ENCODE measurements at regions not wholly inside any gene's neighbourhood (a gene's known extent, or its start where the extent isn't known, plus 50 kb on each side); places are given as distances from the start of the nearest gene placed in this dataset.

GRCh38 chrX:142068365-142068764, 136.7 kb downstream of the MAGEC2 start:
- H3K27ac ChIP-seq, result no peak overlapping the region
- no peak for TF ChIP-seq CTCF (conservative IDR thresholded peaks at IDR 0.05)

DNA sequence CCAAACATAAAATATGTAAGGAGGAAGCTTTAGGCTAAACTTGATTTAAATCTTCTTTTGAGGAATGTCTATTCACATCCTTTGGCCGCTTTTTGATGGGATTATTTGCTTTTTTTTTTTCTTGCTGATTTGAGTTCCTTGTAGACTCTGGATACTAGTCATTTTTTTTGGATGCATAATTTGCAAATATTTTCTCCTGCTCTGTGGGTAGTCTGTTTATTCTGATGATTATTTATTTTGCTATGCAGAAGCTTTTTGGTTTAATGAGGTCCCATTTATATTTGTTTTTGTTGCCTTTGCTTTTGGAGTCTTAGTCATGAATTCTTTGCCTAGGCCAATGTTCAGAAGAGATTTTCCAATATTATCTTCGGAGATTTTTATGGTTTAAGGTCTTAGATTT, 144.9 kb downstream of the MAGEC2 start:
- H3K27ac ChIP-seq, result no peak overlapping the region
- no peak for TF ChIP-seq CTCF (conservative IDR thresholded peaks at IDR 0.05)

DNA sequence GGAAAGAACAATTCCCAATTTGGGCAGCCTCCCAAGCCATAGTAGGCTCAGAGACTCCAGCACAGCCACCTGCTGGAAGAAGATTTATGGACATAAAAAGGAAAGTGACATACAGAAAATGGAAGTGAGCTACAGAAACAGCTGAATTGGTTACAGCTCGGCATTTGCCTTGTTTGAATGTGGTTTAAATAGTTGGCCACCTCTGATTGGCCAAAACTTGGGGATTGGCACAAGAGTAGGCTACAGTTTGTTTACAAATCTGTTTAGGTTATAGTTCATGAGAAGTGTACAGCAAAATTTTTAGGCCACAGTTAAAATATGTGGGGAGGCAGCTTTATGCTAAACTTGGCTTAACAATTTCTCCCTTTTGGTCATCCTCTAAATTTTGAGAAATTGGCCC, 150.4 kb downstream of the MAGEC1 start:
- H3K27ac ChIP-seq, result no peak overlapping the region
- TF ChIP-seq CTCF (conservative IDR thresholded peaks at IDR 0.05), result no peak

DNA sequence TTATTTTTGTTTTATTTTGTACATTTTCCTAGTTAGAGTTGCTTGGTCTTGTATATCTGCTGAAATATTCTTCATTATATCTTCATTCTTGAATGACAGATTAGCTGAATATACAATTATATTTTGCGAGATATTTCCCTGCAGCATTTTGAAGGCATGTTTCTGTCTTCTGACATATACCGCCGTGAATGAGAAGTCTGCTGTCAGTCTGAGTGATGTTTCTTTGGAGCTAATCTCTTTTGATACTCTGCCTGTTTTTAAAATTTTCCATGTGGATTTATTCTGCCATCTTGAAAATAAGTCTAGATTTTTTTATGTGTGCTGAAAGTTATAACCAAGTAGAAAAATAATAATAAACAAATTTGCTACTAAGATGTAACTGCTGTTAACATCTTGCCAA, 148.5 kb downstream of the MAGEC1 start:
- no peak for TF ChIP-seq CTCF (conservative IDR thresholded peaks at IDR 0.05)
- no peak overlapping the region for H3K27ac ChIP-seq

GRCh38 chrX:142043196-142043595, 139.5 kb downstream of the MAGEC1 start:
- no peak overlapping the region for H3K27ac ChIP-seq
- no peak for TF ChIP-seq CTCF (conservative IDR thresholded peaks at IDR 0.05)

DNA sequence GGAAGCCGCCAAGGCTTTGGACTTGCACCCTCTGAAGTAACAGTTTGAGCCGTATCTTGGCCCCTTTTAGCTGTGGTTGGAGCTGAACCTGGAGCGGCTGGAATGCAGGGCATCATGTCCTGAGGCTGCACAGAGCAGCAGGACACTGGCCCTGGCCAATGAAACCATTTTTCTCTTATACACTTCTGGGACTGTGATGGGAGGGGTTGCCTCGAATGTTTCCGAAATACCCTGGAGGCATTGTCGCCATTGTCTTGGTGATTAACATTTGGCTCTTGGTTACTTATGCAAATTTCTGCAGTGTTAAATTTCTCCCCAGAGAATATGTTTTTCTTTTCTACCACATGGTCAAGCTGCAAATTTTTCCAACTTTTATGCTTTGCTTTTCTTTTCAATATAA, 137.2 kb downstream of the MAGEC1 start:
- TF ChIP-seq CTCF (conservative IDR thresholded peaks at IDR 0.05), result no peak
- H3K27ac ChIP-seq, result no peak overlapping the region

DNA sequence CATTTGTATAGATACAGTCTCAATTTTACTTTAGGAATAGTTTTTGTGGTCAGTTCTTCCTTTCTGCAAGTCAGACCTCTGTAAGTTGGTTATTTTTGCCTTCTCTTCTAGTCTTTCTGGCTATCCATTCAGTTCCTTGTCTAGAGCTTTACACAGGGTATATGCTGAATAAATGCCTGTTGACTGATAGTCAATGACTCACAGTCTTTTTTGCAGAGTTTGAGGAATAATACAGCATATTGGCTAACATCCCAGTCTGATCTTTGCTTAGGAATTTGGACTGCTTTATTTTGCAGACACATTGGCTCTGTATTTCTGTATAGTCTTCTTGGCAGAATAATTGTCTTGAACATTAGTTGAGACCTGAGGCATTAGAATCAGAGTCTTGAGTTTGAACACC, 132.4 kb downstream of the MAGEC1 start:
- no peak overlapping the region for H3K27ac ChIP-seq
- no peak for TF ChIP-seq CTCF (conservative IDR thresholded peaks at IDR 0.05)

DNA sequence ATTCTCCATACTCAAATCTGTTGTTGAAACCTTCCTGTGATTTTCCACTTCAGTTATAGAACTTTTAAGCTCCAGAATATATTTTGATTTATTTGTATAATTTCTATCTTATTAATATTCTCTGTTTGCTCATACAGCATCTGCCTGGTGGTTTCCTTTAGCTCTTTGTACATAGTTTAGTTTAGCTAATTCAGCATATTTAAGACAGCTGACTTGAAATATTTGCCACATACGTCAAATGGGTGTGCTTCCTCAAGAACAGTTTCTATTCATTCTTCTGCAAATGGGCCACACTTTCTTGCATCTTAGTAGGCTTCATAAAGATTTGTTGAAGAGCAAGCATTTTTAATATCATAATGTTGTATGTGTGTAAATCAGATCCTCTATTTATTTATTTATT, 101.8 kb downstream of the MAGEC1 start:
- no peak overlapping the region for H3K27ac ChIP-seq
- TF ChIP-seq CTCF (conservative IDR thresholded peaks at IDR 0.05), result no peak
